ENCODE measurements at regions not wholly inside any gene's neighbourhood (a gene's known extent, or its start where the extent isn't known, plus 50 kb on each side); places are given as distances from the start of the nearest gene placed in this dataset.

DNA sequence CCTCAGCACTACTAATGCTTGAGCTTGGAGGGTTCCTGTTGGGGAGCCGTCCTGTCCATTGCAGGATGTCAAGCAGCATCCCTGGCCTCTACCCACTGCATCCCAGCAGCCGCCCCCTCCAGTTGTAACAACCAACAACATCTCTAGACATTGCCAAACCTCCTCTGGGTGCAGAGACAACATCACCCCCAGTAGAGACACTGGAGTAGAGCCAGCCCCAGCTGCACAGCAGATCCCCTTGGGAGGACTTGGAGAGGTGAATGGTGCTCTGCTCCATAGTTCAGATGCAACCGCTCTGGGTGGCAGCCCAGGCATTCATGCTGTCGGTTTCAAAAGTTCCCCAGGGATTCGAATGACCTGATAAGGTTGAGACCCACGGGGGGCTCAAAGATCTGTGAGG is 259.0 kb downstream of the MN1 start:
- TF ChIP-seq, protein P1, sequence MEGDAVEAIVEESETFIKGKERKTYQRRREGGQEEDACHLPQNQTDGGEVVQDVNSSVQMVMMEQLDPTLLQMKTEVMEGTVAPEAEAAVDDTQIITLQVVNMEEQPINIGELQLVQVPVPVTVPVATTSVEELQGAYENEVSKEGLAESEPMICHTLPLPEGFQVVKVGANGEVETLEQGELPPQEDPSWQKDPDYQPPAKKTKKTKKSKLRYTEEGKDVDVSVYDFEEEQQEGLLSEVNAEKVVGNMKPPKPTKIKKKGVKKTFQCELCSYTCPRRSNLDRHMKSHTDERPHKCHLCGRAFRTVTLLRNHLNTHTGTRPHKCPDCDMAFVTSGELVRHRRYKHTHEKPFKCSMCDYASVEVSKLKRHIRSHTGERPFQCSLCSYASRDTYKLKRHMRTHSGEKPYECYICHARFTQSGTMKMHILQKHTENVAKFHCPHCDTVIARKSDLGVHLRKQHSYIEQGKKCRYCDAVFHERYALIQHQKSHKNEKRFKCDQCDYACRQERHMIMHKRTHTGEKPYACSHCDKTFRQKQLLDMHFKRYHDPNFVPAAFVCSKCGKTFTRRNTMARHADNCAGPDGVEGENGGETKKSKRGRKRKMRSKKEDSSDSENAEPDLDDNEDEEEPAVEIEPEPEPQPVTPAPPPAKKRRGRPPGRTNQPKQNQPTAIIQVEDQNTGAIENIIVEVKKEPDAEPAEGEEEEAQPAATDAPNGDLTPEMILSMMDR (IDR thresholded peaks at IDR 0.05; ENCODE audit: low read depth, low read length) = no peak
- TF ChIP-seq POLR2A (IDR thresholded peaks at IDR 0.05; ENCODE audit: extremely low read depth, insufficient read length) = no peak
- TF ChIP-seq, protein P2, sequence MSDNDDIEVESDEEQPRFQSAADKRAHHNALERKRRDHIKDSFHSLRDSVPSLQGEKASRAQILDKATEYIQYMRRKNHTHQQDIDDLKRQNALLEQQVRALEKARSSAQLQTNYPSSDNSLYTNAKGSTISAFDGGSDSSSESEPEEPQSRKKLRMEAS (IDR thresholded peaks at IDR 0.05; ENCODE audit: low read depth, low read length) = no peak
- TF ChIP-seq MYC (IDR thresholded peaks at IDR 0.05; ENCODE audit: low read depth, low read length) = no peak

Data from NB4 (cell line).